K562 (cell line): ENCODE measurements at regions not wholly inside any gene's neighbourhood (a gene's known extent, or its start where the extent isn't known, plus 50 kb on each side); places are given as distances from the start of the nearest gene placed in this dataset.

Source experiments
- ATAC-seq: fragments of 200-7000 bp; cut with Tn5 transposase; 3 replicates; pipeline ENCODE4 v1.9.1; 2020; ENCODE audit warnings: moderate library complexity
- BruUV-seq: library from RNA; stranded (reverse); fragments of 400-500 nt; replicated peaks from 2 replicates; lab custom pipeline; 2021; lab: Mats Ljungman, UMichigan
- CTCF ChIA-PET: fragments of 300-600 bp; formaldehyde crosslinking; extraction: SDS; loops from one replicate; lab custom pipeline; 2021; ENCODE audit warnings: low intra/inter-chr PET ratio; lab: Yijun Ruan, JAX
- POLR2A ChIA-PET: fragments of 300-600, 350-650 bp; sonication (Branson Sonifier 250); formaldehyde crosslinking; extraction: SDS; loops from one replicate; lab custom pipeline; 2021; ENCODE audit warnings: antibody characterized with exemption, inconsistent platforms; lab: Yijun Ruan, JAX
- DNase-seq, 4 experiments: peaks; one replicate each; pipeline versions ENCODE4 v3.0.0 to v3.0.0-alpha.2; 2011 to 2018; ENCODE audit warnings: low spot score in 3 of 4, mixed read lengths in 3 of 4; ENCODE audit errors: extremely low read depth in 1 of 4
- FAIRE-seq: peaks from 2 replicates; lab custom pipeline; 2011; peaks lifted over from hg19 to GRCh38; lab: Jason Lieb, UNC
- H2AFZ ChIP-seq: 2 replicates; pipeline ENCODE4 v1.6.0; 2011; ENCODE audit warnings: low read depth, low read length, control low read depth, inconsistent platforms
- H3K27ac ChIP-seq: fragments of 200-600 bp; 3 replicates; pipeline ENCODE4 v1.8.0; 2011; ENCODE audit warnings: low read depth, mild to moderate bottlenecking, control low read depth, inconsistent platforms, low read length, moderate library complexity, mixed read lengths; ENCODE audit errors: extremely low read depth
- H3K27me3 ChIP-seq, 2 experiments: fragments of 300-600 bp in 1 of 2; 2 replicates in 1 of 2; 3 replicates in 1 of 2; pipeline versions ENCODE4 v1.6.0 to v1.8.0; 2011; ENCODE audit warnings: inconsistent platforms in 2 of 2, low read length in 2 of 2, mild to moderate bottlenecking in 1 of 2, mixed read lengths in 1 of 2, moderate library complexity in 1 of 2; ENCODE audit not compliant: control insufficient read depth in 2 of 2, insufficient read depth in 2 of 2
- H3K36me3 ChIP-seq: fragments of 300-600 bp; 3 replicates; pipeline ENCODE4 v1.8.0; 2011; ENCODE audit warnings: mild to moderate bottlenecking, low read length, inconsistent platforms; ENCODE audit not compliant: control insufficient read depth, insufficient read depth
- H3K4me1 ChIP-seq, 2 experiments: fragments of 200-600 bp in 1 of 2; replicated peaks in 1 of 2; 2 replicates in 1 of 2; 3 replicates in 1 of 2; pipeline versions ENCODE4 v1.5.1 to v1.8.0; 2011; ENCODE audit warnings: inconsistent platforms in 2 of 2, low read length in 2 of 2, mild to moderate bottlenecking in 1 of 2, mixed read lengths in 1 of 2, moderate library complexity in 1 of 2; ENCODE audit not compliant: control insufficient read depth in 2 of 2, insufficient read depth in 2 of 2
- H3K4me2 ChIP-seq: 2 replicates; pipeline ENCODE4 v1.6.1; 2011; ENCODE audit warnings: low read length, control low read depth, inconsistent platforms, mixed read lengths; ENCODE audit not compliant: insufficient read depth
- H3K4me3 ChIP-seq: fragments of 200-600 bp; sonication (generic), shearing (Covaris generic); 2 replicates; pipeline ENCODE4 v1.5.1; 2016; ENCODE audit warnings: control low read depth, inconsistent platforms
- H3K79me2 ChIP-seq: fragments of 200-600 bp; 3 replicates; pipeline ENCODE4 v1.8.0; 2011; ENCODE audit warnings: low read length, inconsistent platforms; ENCODE audit not compliant: control insufficient read depth, insufficient read depth
- H3K9ac ChIP-seq, 2 experiments: 2 replicates each; pipeline versions ENCODE4 v1.6.0 to v1.6.1; 2011; ENCODE audit warnings: low read depth in 2 of 2, low read length in 2 of 2, control low read depth in 1 of 2, inconsistent platforms in 1 of 2, mild to moderate bottlenecking in 1 of 2, mixed read lengths in 1 of 2; ENCODE audit not compliant: insufficient read depth in 1 of 2
- H3K9me1 ChIP-seq: one replicate; pipeline ENCODE4 v1.6.0; 2011; ENCODE audit warnings: inconsistent platforms, mild to moderate bottlenecking, low read length, moderate library complexity; ENCODE audit not compliant: control insufficient read depth, insufficient read depth
- H3K9me3 ChIP-seq: replicated peaks from 2 replicates; pipeline ENCODE4 v1.5.1; 2011; ENCODE audit warnings: low read depth, low read length, inconsistent platforms; ENCODE audit not compliant: control insufficient read depth, insufficient read depth
- H4K20me1 ChIP-seq: replicated peaks from 2 replicates; pipeline ENCODE4 v1.6.1; 2011; ENCODE audit warnings: low read length, inconsistent platforms, mixed read lengths; ENCODE audit not compliant: control insufficient read depth, insufficient read depth
- BDP1 ChIP-seq: IDR thresholded peaks from 3 replicates; pipeline ENCODE4 v1.6.1; 2011; ENCODE audit not compliant: insufficient read length, insufficient read depth
- BMI1 ChIP-seq: fragments of 150-350 bp; IDR thresholded peaks from 2 replicates; pipeline ENCODE4 v1.6.1; 2014; ENCODE audit warnings: low read length
- CBFB ChIP-seq: sonication (generic); formaldehyde crosslinking; IDR thresholded peaks from 2 replicates; pipeline ENCODE4 v1.4.0; 2020; ENCODE audit warnings: mild to moderate bottlenecking, missing genetic modification reagents
- CBX3 ChIP-seq, 2 experiments: IDR thresholded peaks; 1 replicate in 1 of 2; 2 replicates in 1 of 2; pipeline ENCODE4 v1.6.1; 2012; ENCODE audit warnings: inconsistent platforms in 2 of 2, low read length in 2 of 2, borderline replicate concordance in 1 of 2, control low read depth in 1 of 2
- ELF2 ChIP-seq: fragments of 250-450 bp; sonication (Bioruptor Pico); IDR thresholded peaks from 2 replicates; pipeline ENCODE4 v1.5.0; 2021; ENCODE audit warnings: mild to moderate bottlenecking
- ETV6 ChIP-seq, 3 experiments: fragments of 150-350 bp in 1 of 3; sonication (generic) in 1 of 3; formaldehyde crosslinking in 1 of 3; IDR thresholded peaks; 2 replicates each; pipeline versions ENCODE4 v1.6.1 to v1.8.0; 2014 to 2022; ENCODE audit warnings: borderline replicate concordance in 2 of 3, low read depth in 2 of 3, antibody characterized with exemption in 1 of 3, low read length in 1 of 3, mild to moderate bottlenecking in 1 of 3, missing genetic modification reagents in 1 of 3
- KLF10 ChIP-seq: fragments of 250-450 bp; sonication (Bioruptor Pico); IDR thresholded peaks from 2 replicates; pipeline ENCODE4 v1.6.1; 2021; ENCODE audit warnings: matching md5 sums
- NFXL1 ChIP-seq: fragments of 450-650 bp; formaldehyde crosslinking; IDR thresholded peaks from 2 replicates; pipeline ENCODE4 v1.4.0; 2021; ENCODE audit warnings: mild to moderate bottlenecking
- PHF8 ChIP-seq: fragments of 200-600 bp; sonication (generic); IDR thresholded peaks from 2 replicates; pipeline ENCODE4 v1.6.1; 2012; ENCODE audit warnings: mixed run types, mild to moderate bottlenecking, inconsistent platforms, low read length, moderate library complexity, borderline replicate concordance
- POLR2G ChIP-seq: fragments of 200-400 bp; formaldehyde crosslinking; IDR thresholded peaks from 2 replicates; pipeline ENCODE4 v1.6.1; 2017; ENCODE audit warnings: low read depth, mild to moderate bottlenecking, antibody characterized with exemption, low read length, moderate library complexity
- SRSF1 ChIP-seq: fragments of 200-400 bp; formaldehyde crosslinking; IDR thresholded peaks from 2 replicates; pipeline ENCODE4 v1.6.1; 2017; ENCODE audit warnings: mild to moderate bottlenecking, low read depth, low read length, moderate library complexity
- TEAD2 ChIP-seq: fragments of 450-650 bp; IDR thresholded peaks from 2 replicates; pipeline ENCODE4 v1.6.1; 2016; ENCODE audit warnings: missing genetic modification characterization, control low read depth, missing compliant biosample characterization
- ZBTB26 ChIP-seq: fragments of 450-650 bp; formaldehyde crosslinking; IDR thresholded peaks from 2 replicates; pipeline ENCODE4 v1.4.0; 2022; ENCODE audit warnings: missing genetic modification characterization
- ZNF24 ChIP-seq: fragments of 450-650 bp; IDR thresholded peaks from 2 replicates; pipeline ENCODE4 v1.6.1; 2016
- ZNF41 ChIP-seq: fragments of 250-450 bp; sonication (Bioruptor Pico); conservative IDR thresholded peaks from 2 replicates; pipeline ENCODE4 v1.4.0; 2020; ENCODE audit warnings: mild to moderate bottlenecking
- ZNF583 ChIP-seq: fragments of 250-450 bp; sonication (Bioruptor Pico); IDR thresholded peaks from 2 replicates; pipeline ENCODE4 v1.4.0; 2020
- WGBS: fragments of 100-300 bp; shearing (Covaris generic); methylation state at CpG from one replicate; pipeline ENCODE4 v1.1.6; 2016; ENCODE audit warnings: low coverage, mixed read lengths; ENCODE audit not compliant: insufficient coverage; ENCODE audit errors: missing lambda C conversion rate; 5-methylcytosine and 5-hydroxymethylcytosine counted together
- in situ Hi-C: fragments of 300-500 bp; cut with MboI; formaldehyde crosslinking; loops from 4 replicates; pipeline ENCODE4 v1.15.0; 2018; ENCODE audit warnings: inconsistent platforms, mixed read lengths
- intact Hi-C: fragments of 100-400 bp; cut with micrococcal nuclease; formaldehyde crosslinking; loops from 2 replicates; pipeline ENCODE4 v1.14.2; 2022
- TF ChIP-seq, protein P1 (sequence below): fragments of 450-650 bp; formaldehyde crosslinking; IDR thresholded peaks from 2 replicates; pipeline ENCODE4 v1.4.0; 2020; ENCODE audit warnings: mild to moderate bottlenecking, moderate library complexity
- TF ChIP-seq, protein P2 (sequence below): fragments of 450-650 bp; IDR thresholded peaks from 2 replicates; pipeline ENCODE4 v1.6.1; 2017; ENCODE audit warnings: mild to moderate bottlenecking, moderate library complexity
- TF ChIP-seq, protein P3 (sequence below): sonication (generic); formaldehyde crosslinking; IDR thresholded peaks from 2 replicates; pipeline ENCODE4 v1.8.1; 2022; ENCODE audit warnings: missing genetic modification reagents

DNA sequence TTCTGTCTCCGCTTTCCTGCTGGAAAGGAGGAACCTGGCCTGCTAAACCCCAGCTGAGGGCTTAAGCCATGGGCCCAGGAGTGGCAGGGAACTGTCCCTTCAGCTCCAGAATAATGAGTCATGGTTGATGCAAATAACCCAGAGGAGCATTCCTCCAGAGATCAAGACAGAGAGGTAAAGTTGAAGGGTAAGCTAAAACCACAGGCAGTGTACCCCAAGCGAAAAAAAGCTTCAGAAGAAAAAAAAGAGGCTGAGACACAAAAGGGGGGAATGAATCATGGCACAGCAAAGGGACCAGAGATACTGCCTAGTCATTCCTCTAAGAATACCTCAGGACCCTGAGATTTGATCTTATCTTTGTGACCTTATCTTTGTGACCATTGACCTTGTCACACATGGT is 199.5 kb upstream of the TAS2R1 start:
- Histone ChIP-seq H3K79me2 (no peaks in the 10 kb centered on the region), H3K9ac (no peak overlapping the region), H3K4me1 (no peaks in the 10 kb centered on the region), H4K20me1 (no peaks in the 10 kb centered on the region), H3K36me3 (no peaks in the 10 kb centered on the region), H2AFZ (no peak overlapping the region), H3K4me3 (no peak overlapping the region), H3K9me3 (no peaks in the 10 kb centered on the region), H3K4me2 (no peak overlapping the region), H3K27me3 (no peaks in the 10 kb centered on the region), H3K9me1 (no peaks in the 10 kb centered on the region), H3K27ac (no peak overlapping the region)
- DNase-seq (no peak), ATAC-seq (no peak), FAIRE-seq (no peak)
- intact Hi-C loops, result no loop called here
- 0% methylated on average over 2 of the region's 2 CpGs for WGBS
- ChIA-PET CTCF (no interaction called here), POLR2A (no interaction called here)
- no TSS peak for BruUV-seq
- in situ Hi-C loops, result no loop called here
- TF ChIP-seq, protein P1, sequence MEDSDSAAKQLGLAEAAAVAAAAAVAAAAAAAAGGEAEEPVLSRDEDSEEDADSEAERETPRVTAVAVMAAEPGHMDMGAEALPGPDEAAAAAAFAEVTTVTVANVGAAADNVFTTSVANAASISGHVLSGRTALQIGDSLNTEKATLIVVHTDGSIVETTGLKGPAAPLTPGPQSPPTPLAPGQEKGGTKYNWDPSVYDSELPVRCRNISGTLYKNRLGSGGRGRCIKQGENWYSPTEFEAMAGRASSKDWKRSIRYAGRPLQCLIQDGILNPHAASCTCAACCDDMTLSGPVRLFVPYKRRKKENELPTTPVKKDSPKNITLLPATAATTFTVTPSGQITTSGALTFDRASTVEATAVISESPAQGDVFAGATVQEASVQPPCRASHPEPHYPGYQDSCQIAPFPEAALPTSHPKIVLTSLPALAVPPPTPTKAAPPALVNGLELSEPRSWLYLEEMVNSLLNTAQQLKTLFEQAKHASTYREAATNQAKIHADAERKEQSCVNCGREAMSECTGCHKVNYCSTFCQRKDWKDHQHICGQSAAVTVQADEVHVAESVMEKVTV, result no peak
- TF ChIP-seq NFXL1, result no peak
- no peak for TF ChIP-seq CBFB (CRISPR knock-in tag)
- TF ChIP-seq ZNF24, result no peak
- no peak for TF ChIP-seq POLR2G
- TF ChIP-seq KLF10 (CRISPR knock-in tag), result no peak
- no peak for TF ChIP-seq ZBTB26 (CRISPR knock-in tag)
- TF ChIP-seq, protein P2, sequence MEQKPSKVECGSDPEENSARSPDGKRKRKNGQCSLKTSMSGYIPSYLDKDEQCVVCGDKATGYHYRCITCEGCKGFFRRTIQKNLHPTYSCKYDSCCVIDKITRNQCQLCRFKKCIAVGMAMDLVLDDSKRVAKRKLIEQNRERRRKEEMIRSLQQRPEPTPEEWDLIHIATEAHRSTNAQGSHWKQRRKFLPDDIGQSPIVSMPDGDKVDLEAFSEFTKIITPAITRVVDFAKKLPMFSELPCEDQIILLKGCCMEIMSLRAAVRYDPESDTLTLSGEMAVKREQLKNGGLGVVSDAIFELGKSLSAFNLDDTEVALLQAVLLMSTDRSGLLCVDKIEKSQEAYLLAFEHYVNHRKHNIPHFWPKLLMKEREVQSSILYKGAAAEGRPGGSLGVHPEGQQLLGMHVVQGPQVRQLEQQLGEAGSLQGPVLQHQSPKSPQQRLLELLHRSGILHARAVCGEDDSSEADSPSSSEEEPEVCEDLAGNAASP, result no peak
- no peak for TF ChIP-seq BDP1
- no peak for TF ChIP-seq ETV6 (IDR thresholded peaks at IDR 0.05; ENCODE audit: borderline replicate concordance in 1 of 2, low read depth in 2 of 2, low read length in 1 of 2)
- no peak for TF ChIP-seq ETV6 (CRISPR knock-in tag; IDR thresholded peaks at IDR 0.05; ENCODE audit: borderline replicate concordance)
- TF ChIP-seq ZNF41 (CRISPR knock-in tag), result no peak
- TF ChIP-seq ZNF583, result no peak
- TF ChIP-seq, protein P3, sequence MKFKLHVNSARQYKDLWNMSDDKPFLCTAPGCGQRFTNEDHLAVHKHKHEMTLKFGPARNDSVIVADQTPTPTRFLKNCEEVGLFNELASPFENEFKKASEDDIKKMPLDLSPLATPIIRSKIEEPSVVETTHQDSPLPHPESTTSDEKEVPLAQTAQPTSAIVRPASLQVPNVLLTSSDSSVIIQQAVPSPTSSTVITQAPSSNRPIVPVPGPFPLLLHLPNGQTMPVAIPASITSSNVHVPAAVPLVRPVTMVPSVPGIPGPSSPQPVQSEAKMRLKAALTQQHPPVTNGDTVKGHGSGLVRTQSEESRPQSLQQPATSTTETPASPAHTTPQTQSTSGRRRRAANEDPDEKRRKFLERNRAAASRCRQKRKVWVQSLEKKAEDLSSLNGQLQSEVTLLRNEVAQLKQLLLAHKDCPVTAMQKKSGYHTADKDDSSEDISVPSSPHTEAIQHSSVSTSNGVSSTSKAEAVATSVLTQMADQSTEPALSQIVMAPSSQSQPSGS (CRISPR knock-in tag), result no peak
- no peak for TF ChIP-seq TEAD2 (tag)
- no peak for TF ChIP-seq SRSF1
- TF ChIP-seq ELF2 (CRISPR knock-in tag), result no peak
- TF ChIP-seq PHF8, result no peak
- no peak for TF ChIP-seq BMI1
- TF ChIP-seq CBX3 (IDR thresholded peaks at IDR 0.05; ENCODE audit: borderline replicate concordance in 1 of 2, low read length in 2 of 2), result no peak
